WTC11 (cell line): ENCODE measurements at regions not wholly inside any gene's neighbourhood (a gene's known extent, or its start where the extent isn't known, plus 50 kb on each side); places are given as distances from the start of the nearest gene placed in this dataset.

Experiments
- ATAC-seq: fragments of 200-7000 bp; cut with Tn5 transposase; 2 replicates; pipeline ENCODE4 v1.10.0; 2021; ENCODE audit warnings: mild to moderate bottlenecking, moderate library complexity
- CTCF ChIA-PET: fragments of 300-600 bp; sonication (Branson Sonifier 250); formaldehyde crosslinking; loops from one replicate; lab custom pipeline; 2021; ENCODE audit warnings: antibody characterized with exemption; lab: Charles Lee
- POLR2A ChIA-PET: fragments of 350-600 bp; sonication (Branson Sonifier 250); formaldehyde crosslinking; loops from one replicate; lab custom pipeline; 2021; ENCODE audit warnings: antibody characterized with exemption; lab: Charles Lee
- DNase-seq: peaks from one replicate; pipeline ENCODE4 v3.0.0; 2021; ENCODE audit warnings: low spot score
- H3K27ac Mint-ChIP-seq: 2 replicates; pipeline ENCODE4 v1.8.0; 2021; ENCODE audit warnings: mixed read lengths
- H3K27me3 Mint-ChIP-seq: 2 replicates; pipeline ENCODE4 v1.8.0; 2021; ENCODE audit warnings: low read depth, mild to moderate bottlenecking, moderate library complexity, mixed read lengths
- H3K36me3 Mint-ChIP-seq: 2 replicates; pipeline ENCODE4 v1.8.0; 2021; ENCODE audit warnings: mixed read lengths
- H3K4me1 Mint-ChIP-seq: 2 replicates; pipeline ENCODE4 v1.8.0; 2022; ENCODE audit warnings: mixed read lengths
- H3K4me3 Mint-ChIP-seq: 2 replicates; pipeline ENCODE4 v1.8.0; 2021; ENCODE audit warnings: mild to moderate bottlenecking, moderate library complexity, mixed read lengths
- H3K9me3 Mint-ChIP-seq: 2 replicates; pipeline ENCODE4 v1.8.0; 2021; ENCODE audit warnings: mixed read lengths
- ATF1 ChIP-seq: sonication (generic); formaldehyde crosslinking; IDR thresholded peaks from 2 replicates; pipeline ENCODE4 v1.8.1; 2023; ENCODE audit warnings: mild to moderate bottlenecking, moderate library complexity, missing genetic modification reagents
- ELF4 ChIP-seq: sonication (generic); formaldehyde crosslinking; IDR thresholded peaks from 2 replicates; pipeline ENCODE4 v1.8.1; 2022; ENCODE audit warnings: low read depth, mild to moderate bottlenecking, moderate library complexity, missing genetic modification reagents
- ESRRA ChIP-seq: sonication (generic); formaldehyde crosslinking; IDR thresholded peaks from 2 replicates; pipeline ENCODE4 v1.8.1; 2022; ENCODE audit warnings: mild to moderate bottlenecking, missing genetic modification reagents, borderline replicate concordance
- FOXP1 ChIP-seq: sonication (generic); formaldehyde crosslinking; IDR thresholded peaks from 2 replicates; pipeline ENCODE4 v1.8.0; 2022; ENCODE audit warnings: missing genetic modification reagents, mild to moderate bottlenecking, moderate library complexity, borderline replicate concordance
- GTF2I ChIP-seq: fragments of 250-450 bp; sonication (Bioruptor Pico); conservative IDR thresholded peaks from 2 replicates; pipeline ENCODE4 v1.4.0; 2021; ENCODE audit warnings: mild to moderate bottlenecking
- IRF2 ChIP-seq: sonication (generic); formaldehyde crosslinking; IDR thresholded peaks from 2 replicates; pipeline ENCODE4 v1.8.0; 2022; ENCODE audit warnings: low read depth, missing genetic modification reagents, borderline replicate concordance
- MYBL2 ChIP-seq: sonication (generic); formaldehyde crosslinking; IDR thresholded peaks from 2 replicates; pipeline ENCODE4 v1.8.1; 2023; ENCODE audit warnings: mild to moderate bottlenecking, moderate library complexity, missing genetic modification reagents
- NFATC4 ChIP-seq: fragments of 250-450 bp; sonication (Bioruptor Pico); IDR thresholded peaks from 2 replicates; pipeline ENCODE4 v1.9.0; 2021; ENCODE audit warnings: mild to moderate bottlenecking
- PRDM15 ChIP-seq: sonication (generic); formaldehyde crosslinking; IDR thresholded peaks from 2 replicates; pipeline ENCODE4 v1.8.0; 2022; ENCODE audit warnings: missing genetic modification reagents
- RELA ChIP-seq: sonication (generic); formaldehyde crosslinking; IDR thresholded peaks from 2 replicates; pipeline ENCODE4 v1.8.1; 2022; ENCODE audit warnings: missing genetic modification reagents, mild to moderate bottlenecking, borderline replicate concordance
- SP1 ChIP-seq: sonication (generic); formaldehyde crosslinking; conservative IDR thresholded peaks from 2 replicates; pipeline ENCODE4 v1.8.1; 2022; ENCODE audit warnings: missing genetic modification reagents
- STAT6 ChIP-seq: sonication (generic); formaldehyde crosslinking; conservative IDR thresholded peaks from 2 replicates; pipeline ENCODE4 v1.8.1; 2023; ENCODE audit warnings: mild to moderate bottlenecking, low read depth, missing genetic modification reagents, moderate library complexity
- TCF7 ChIP-seq: sonication (generic); formaldehyde crosslinking; IDR thresholded peaks from 2 replicates; pipeline ENCODE4 v1.8.0; 2022; ENCODE audit warnings: mild to moderate bottlenecking, low read depth, missing genetic modification reagents, moderate library complexity
- USF1 ChIP-seq: sonication (generic); formaldehyde crosslinking; IDR thresholded peaks from 2 replicates; pipeline ENCODE4 v1.8.0; 2022; ENCODE audit warnings: mild to moderate bottlenecking, missing genetic modification reagents
- ZNF121 ChIP-seq: sonication (generic); formaldehyde crosslinking; IDR thresholded peaks from 2 replicates; pipeline ENCODE4 v1.8.0; 2023; ENCODE audit warnings: missing genetic modification reagents
- ZNF423 ChIP-seq: fragments of 250-450 bp; sonication (Bioruptor Pico); IDR thresholded peaks from 2 replicates; pipeline ENCODE4 v2.1.2; 2022; ENCODE audit warnings: mild to moderate bottlenecking, moderate library complexity
- TF ChIP-seq, protein P1 (sequence below): sonication (generic); formaldehyde crosslinking; IDR thresholded peaks from 2 replicates; pipeline ENCODE4 v1.8.1; 2023; ENCODE audit warnings: mild to moderate bottlenecking, missing genetic modification reagents, borderline replicate concordance

GRCh38 chr7:25444991-25445390, 216.7 kb upstream of the NPVF start (continued):
- TF ChIP-seq PRDM15 (CRISPR knock-in tag) (no peak), ATF1 (CRISPR knock-in tag) (no peak)

- peaks cover under 1% of the 10 kb centered on the region; the same call in 1 of the 2 replicates for H3K27me3 Mint-ChIP-seq
- TF ChIP-seq ZNF121 (CRISPR knock-in tag): no peak
- no peak for TF ChIP-seq MYBL2 (CRISPR knock-in tag)
- no peak for TF ChIP-seq ATF1 (CRISPR knock-in tag)
- no peak for TF ChIP-seq NFATC4 (CRISPR knock-in tag)
- no peak for TF ChIP-seq GTF2I (CRISPR knock-in tag)
- TF ChIP-seq, protein P1, sequence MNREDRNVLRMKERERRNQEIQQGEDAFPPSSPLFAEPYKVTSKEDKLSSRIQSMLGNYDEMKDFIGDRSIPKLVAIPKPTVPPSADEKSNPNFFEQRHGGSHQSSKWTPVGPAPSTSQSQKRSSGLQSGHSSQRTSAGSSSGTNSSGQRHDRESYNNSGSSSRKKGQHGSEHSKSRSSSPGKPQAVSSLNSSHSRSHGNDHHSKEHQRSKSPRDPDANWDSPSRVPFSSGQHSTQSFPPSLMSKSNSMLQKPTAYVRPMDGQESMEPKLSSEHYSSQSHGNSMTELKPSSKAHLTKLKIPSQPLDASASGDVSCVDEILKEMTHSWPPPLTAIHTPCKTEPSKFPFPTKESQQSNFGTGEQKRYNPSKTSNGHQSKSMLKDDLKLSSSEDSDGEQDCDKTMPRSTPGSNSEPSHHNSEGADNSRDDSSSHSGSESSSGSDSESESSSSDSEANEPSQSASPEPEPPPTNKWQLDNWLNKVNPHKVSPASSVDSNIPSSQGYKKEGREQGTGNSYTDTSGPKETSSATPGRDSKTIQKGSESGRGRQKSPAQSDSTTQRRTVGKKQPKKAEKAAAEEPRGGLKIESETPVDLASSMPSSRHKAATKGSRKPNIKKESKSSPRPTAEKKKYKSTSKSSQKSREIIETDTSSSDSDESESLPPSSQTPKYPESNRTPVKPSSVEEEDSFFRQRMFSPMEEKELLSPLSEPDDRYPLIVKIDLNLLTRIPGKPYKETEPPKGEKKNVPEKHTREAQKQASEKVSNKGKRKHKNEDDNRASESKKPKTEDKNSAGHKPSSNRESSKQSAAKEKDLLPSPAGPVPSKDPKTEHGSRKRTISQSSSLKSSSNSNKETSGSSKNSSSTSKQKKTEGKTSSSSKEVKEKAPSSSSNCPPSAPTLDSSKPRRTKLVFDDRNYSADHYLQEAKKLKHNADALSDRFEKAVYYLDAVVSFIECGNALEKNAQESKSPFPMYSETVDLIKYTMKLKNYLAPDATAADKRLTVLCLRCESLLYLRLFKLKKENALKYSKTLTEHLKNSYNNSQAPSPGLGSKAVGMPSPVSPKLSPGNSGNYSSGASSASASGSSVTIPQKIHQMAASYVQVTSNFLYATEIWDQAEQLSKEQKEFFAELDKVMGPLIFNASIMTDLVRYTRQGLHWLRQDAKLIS: no peak
- TF ChIP-seq TCF7: no peak
- no peak for TF ChIP-seq IRF2 (CRISPR knock-in tag)
- TF ChIP-seq ESRRA (CRISPR knock-in tag): no peak
- no peak for TF ChIP-seq PRDM15 (CRISPR knock-in tag)
- no peak for TF ChIP-seq SP1 (CRISPR knock-in tag)
- no peak for TF ChIP-seq ZNF423 (CRISPR knock-in tag)
- no peak for TF ChIP-seq RELA (CRISPR knock-in tag)
- no peak for TF ChIP-seq USF1 (CRISPR knock-in tag)
- TF ChIP-seq STAT6: no peak
- TF ChIP-seq ELF4 (CRISPR knock-in tag): no peak
- TF ChIP-seq FOXP1 (CRISPR knock-in tag): no peak
- TF ChIP-seq, all 79 proteins: peak for 0
- POLR2A ChIA-PET: no interaction called here
- no peak overlapping the region for H3K4me3 Mint-ChIP-seq
- ATAC-seq: no peak
- peaks cover 2% of the 10 kb centered on the region; the same call in 1 of the 2 replicates for H3K36me3 Mint-ChIP-seq
- DNase-seq: no peak
- CTCF ChIA-PET: no interaction called here
- H3K27ac Mint-ChIP-seq: no peak overlapping the region
- H3K9me3 Mint-ChIP-seq: peaks cover 35% of the 10 kb centered on the region
- no peaks in the 10 kb centered on the region for H3K4me1 Mint-ChIP-seq
These were observed 220.0 kb upstream of the NPVF start for GRCh38 chr7:25448301-25448700.
